ENCODE measurements at regions not wholly inside any gene's neighbourhood (a gene's known extent, or its start where the extent isn't known, plus 50 kb on each side); places are given as distances from the start of the nearest gene placed in this dataset.

DNA sequence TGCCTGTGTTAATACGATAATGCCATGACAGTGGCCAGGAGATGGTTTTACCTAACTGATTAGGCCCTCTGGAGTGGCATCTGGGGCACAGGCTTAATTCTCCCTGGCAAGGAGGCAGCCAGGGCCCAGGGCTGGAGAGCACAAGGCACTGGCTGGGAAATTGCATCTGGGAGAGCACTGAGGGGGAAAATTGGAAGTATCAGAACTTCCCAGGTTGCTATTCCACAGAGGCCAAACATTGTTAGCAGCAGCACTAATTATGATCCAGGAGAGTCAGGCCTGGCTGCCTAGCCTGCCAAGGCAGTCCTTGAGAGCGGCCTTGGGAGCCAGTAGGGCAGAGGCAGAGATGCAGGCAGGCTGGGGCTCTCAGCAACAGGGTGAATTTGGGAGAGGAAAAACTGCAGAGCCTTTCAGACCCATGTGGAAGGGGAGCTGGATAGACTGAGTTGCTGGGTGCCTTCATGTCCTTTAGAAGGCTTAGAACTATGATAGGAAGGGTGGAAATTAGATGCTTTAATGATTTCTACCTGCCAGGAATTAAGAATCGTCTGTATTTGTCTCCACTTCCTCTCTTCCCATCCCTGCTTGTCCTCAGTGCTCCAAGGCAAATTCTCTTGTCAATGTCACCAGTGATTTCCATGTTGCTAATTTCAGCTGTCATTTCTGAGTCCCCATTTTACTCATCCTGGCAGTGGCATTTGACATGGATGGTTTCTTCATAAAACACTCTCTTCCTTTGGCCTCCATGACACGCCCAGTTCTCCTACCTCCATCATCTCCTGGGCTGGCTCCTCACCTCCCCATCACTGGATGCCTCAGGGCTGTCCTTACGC lies 56.1 kb upstream of the HSPA9 start:
- H3K27ac ChIP-seq: no peak overlapping the region
- TF ChIP-seq CTCF (conservative IDR thresholded peaks at IDR 0.05): no peak

DNA sequence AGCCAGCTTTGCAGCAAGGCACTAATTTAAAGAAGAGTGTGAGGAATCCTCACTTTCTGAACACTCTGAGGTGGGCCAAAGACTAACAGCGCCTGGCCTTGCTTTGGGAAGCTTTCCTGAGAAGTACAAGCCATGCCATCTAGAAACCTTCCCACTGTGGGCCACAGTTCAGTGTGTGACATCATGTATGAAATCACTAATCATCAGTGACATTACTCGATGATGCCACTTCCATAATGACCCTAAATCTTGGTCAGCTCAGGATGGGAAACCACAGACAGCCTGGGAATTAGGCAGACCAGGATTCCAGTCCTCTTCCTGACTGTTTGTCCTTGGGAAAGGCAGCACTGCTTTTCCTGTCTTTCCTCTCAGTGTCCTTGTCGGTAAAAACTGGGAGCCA lies 54.2 kb upstream of the HSPA9 start:
- TF ChIP-seq CTCF (conservative IDR thresholded peaks at IDR 0.05): no peak
- H3K27ac ChIP-seq: no peak overlapping the region

DNA sequence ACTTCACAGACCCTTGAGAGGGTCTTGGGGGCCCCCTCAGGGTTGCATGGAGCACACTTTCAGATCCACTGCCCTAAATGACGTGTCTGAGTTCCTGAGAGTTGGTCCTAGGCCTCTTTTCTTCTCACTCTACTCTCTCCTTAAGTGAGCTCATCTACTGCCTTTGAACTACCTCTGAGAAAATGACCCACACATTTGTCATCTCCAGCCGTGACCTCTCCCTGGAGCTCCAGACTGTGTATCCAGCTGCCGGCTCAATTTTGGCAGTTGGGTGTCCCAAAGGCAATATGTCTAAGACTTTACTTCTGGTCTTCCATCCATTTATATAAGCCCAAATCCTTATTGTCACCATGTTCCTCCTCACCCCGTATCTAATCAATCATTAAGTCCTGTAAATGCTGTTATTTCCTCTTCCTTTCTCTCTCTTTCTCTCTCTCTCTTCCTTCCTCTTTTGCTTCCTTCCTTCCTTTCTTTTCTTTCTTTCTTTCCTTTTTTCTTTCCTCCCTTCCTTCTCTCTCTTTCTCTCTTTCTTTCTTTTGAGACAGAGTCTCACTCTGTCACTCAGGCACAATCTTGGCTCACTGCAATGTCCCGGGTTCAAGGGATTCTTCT lies 51.2 kb upstream of the HSPA9 start:
- TF ChIP-seq CTCF (conservative IDR thresholded peaks at IDR 0.05): no peak
- H3K27ac ChIP-seq: no peak overlapping the region

GRCh38 chr5:138625134-138625533 lies 49.9 kb upstream of the HSPA9 start:
- no peak overlapping the region for H3K27ac ChIP-seq
- TF ChIP-seq CTCF (conservative IDR thresholded peaks at IDR 0.05): no peak

Measured in VCaP (cell line).